Upper lobe of left lung (tissue), 6 donors: ENCODE measurements at regions not wholly inside any gene's neighbourhood (a gene's known extent, or its start where the extent isn't known, plus 50 kb on each side); places are given as distances from the start of the nearest gene placed in this dataset.

Source experiments
- ATAC-seq, 2 donors: fragments of 200-7000 bp; cut with Tn5 transposase; one replicate each; pipeline ENCODE4 v1.9.1; 2022; ENCODE audit warnings: mild to moderate bottlenecking in 2 of 2, moderate library complexity in 2 of 2; ENCODE audit not compliant: low FRiP score in 2 of 2
- DNase-seq, 2 donors: peaks; one replicate each; pipeline ENCODE4 v3.0.0-alpha.2; 2019 to 2020
- H3K27ac ChIP-seq, 4 donors: fragments of 200-600 bp; sonication (generic); one replicate each; pipeline ENCODE4 v1.5.1; 2016 to 2019
- H3K27me3 ChIP-seq, 4 donors: fragments of 200-600 bp; sonication (generic); one replicate each; pipeline ENCODE4 v1.5.1; 2017 to 2019
- H3K36me3 ChIP-seq, 4 donors: fragments of 200-600 bp; sonication (generic); one replicate each; pipeline ENCODE4 v1.5.1; 2016 to 2019
- H3K4me1 ChIP-seq, 4 donors: fragments of 200-600 bp; sonication (generic); one replicate each; pipeline ENCODE4 v1.5.1; 2018 to 2019
- H3K4me3 ChIP-seq, 4 donors: fragments of 200-600 bp; sonication (generic); one replicate each; pipeline ENCODE4 v1.5.1; 2017 to 2019; ENCODE audit warnings: mild to moderate bottlenecking in 2 of 4, moderate library complexity in 1 of 4
- H3K9me3 ChIP-seq, 4 donors: fragments of 200-600 bp; sonication (generic); one replicate each; pipeline ENCODE4 v1.5.1; 2018 to 2019
- EP300 ChIP-seq, 4 donors: sonication (generic); formaldehyde crosslinking; IDR thresholded peaks; one replicate each; pipeline ENCODE4 v1.5.1; 2017; ENCODE audit warnings: antibody characterized with exemption in 4 of 4, control low read depth in 2 of 4
- POLR2A ChIP-seq, 4 donors: fragments of 450-650 bp; IDR thresholded peaks; one replicate each; pipeline ENCODE4 v1.5.1; 2016 to 2017; ENCODE audit warnings: antibody characterized with exemption in 4 of 4, mild to moderate bottlenecking in 2 of 4
- POLR2AphosphoS5 ChIP-seq, 2 donors: sonication (generic); formaldehyde crosslinking; IDR thresholded peaks; one replicate each; pipeline ENCODE4 v1.5.1; 2017; ENCODE audit warnings: antibody characterized with exemption in 2 of 2
- WGBS, 2 donors: methylation state at CpG; one replicate each; pipeline ENCODE4 v1.1.5; 2017 to 2018; 5-methylcytosine and 5-hydroxymethylcytosine counted together
- TF ChIP-seq, protein P1 (sequence below), 6 experiments: fragments of 450-650 bp in 4 of 6; fragments of 200-600 bp in 2 of 6; sonication (generic) in 2 of 6; IDR thresholded peaks; one replicate each; pipeline ENCODE4 v1.5.1; 2016 to 2019; ENCODE audit warnings: antibody characterized with exemption in 6 of 6
- donor health status: DM: no; HTN: no; CAD: no; lungs with moderate emphysema.
- donor health status: DM: no; HTN: yes; CAD: no; lungs with severe emphysema.

DNA sequence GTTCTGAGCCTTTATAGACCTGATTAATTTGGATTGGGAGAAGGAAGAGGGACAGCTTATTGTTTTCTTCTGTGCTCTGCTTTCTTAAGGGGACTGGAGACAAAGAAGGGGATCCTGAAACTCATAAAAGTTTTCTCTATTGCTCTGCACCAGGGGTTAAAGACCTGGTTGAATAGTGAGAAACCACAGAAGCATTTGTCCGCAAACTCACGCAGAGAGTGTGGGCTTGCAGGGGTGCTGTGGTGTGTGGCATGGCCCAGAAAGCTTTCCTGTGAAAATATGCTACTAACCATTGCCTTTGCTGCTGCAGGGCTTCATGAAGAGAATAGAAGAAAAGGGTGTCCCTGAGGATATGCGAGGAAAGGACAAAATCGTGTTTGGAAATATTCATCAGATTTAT, 73.1 kb upstream of the UMPS start:
- no peaks in the 10 kb centered on the region for H3K27me3 ChIP-seq
- TF ChIP-seq POLR2AphosphoS5 (IDR thresholded peaks at IDR 0.05) (no peak), POLR2A (IDR thresholded peaks at IDR 0.05) (no peak), EP300 (IDR thresholded peaks at IDR 0.05) (no peak)
- TF ChIP-seq, protein P1, sequence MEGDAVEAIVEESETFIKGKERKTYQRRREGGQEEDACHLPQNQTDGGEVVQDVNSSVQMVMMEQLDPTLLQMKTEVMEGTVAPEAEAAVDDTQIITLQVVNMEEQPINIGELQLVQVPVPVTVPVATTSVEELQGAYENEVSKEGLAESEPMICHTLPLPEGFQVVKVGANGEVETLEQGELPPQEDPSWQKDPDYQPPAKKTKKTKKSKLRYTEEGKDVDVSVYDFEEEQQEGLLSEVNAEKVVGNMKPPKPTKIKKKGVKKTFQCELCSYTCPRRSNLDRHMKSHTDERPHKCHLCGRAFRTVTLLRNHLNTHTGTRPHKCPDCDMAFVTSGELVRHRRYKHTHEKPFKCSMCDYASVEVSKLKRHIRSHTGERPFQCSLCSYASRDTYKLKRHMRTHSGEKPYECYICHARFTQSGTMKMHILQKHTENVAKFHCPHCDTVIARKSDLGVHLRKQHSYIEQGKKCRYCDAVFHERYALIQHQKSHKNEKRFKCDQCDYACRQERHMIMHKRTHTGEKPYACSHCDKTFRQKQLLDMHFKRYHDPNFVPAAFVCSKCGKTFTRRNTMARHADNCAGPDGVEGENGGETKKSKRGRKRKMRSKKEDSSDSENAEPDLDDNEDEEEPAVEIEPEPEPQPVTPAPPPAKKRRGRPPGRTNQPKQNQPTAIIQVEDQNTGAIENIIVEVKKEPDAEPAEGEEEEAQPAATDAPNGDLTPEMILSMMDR (IDR thresholded peaks at IDR 0.05) = no peak
- DNase-seq (no peak), ATAC-seq (no peak)
- H3K27ac ChIP-seq = no peak overlapping the region
- no peaks in the 10 kb centered on the region for H3K9me3 ChIP-seq
- WGBS, 2 donors = 82 to 84% methylated on average over 4 of the region's 4 CpGs
- peaks cover 0 to 14% (median 5%) of the 10 kb centered on the region in 4 donors for H3K36me3 ChIP-seq
- no peak overlapping the region for H3K4me3 ChIP-seq
- H3K4me1 ChIP-seq = no peaks in the 10 kb centered on the region

- Histone ChIP-seq H3K4me1 (no peaks in the 10 kb centered on the region), H3K36me3 (peaks cover 0 to 14% (median 5%) of the 10 kb centered on the region in 4 donors), H3K27ac (no peak overlapping the region), H3K9me3 (no peaks in the 10 kb centered on the region), H3K4me3 (no peak overlapping the region), H3K27me3 (no peaks in the 10 kb centered on the region)
- TF ChIP-seq POLR2A (IDR thresholded peaks at IDR 0.05) (no peak), EP300 (IDR thresholded peaks at IDR 0.05) (no peak), POLR2AphosphoS5 (IDR thresholded peaks at IDR 0.05) (no peak)
- TF ChIP-seq, protein P1 (IDR thresholded peaks at IDR 0.05) = no peak
- no peak for DNase-seq
- no peak for ATAC-seq
- WGBS, 2 donors = 88 to 90% methylated on average over 12 of the region's 12 CpGs
Observed at GRCh38 chr3:124658270-124658669, 72.0 kb upstream of the UMPS start.

GRCh38 chr3:124659175-124659574, 71.1 kb upstream of the UMPS start:
- Histone ChIP-seq H3K4me3 (no peak overlapping the region), H3K27me3 (no peaks in the 10 kb centered on the region), H3K27ac (no peak overlapping the region), H3K4me1 (no peaks in the 10 kb centered on the region), H3K36me3 (peaks cover 0 to 14% (median 5%) of the 10 kb centered on the region in 4 donors), H3K9me3 (no peaks in the 10 kb centered on the region)
- ATAC-seq = no peak
- 0% methylated on average over 1 of the region's 1 CpG; no CpG with 5 or more reads in 1 of the 2 donors for WGBS, 2 donors
- no peak for TF ChIP-seq POLR2AphosphoS5 (IDR thresholded peaks at IDR 0.05)
- TF ChIP-seq, protein P1 (IDR thresholded peaks at IDR 0.05) = no peak
- TF ChIP-seq POLR2A (IDR thresholded peaks at IDR 0.05) = no peak
- TF ChIP-seq EP300 (IDR thresholded peaks at IDR 0.05) = no peak
- no peak for DNase-seq

GRCh38 chr3:124660599-124660998, 69.7 kb upstream of the UMPS start:
- 100% methylated on average over 1 of the region's 1 CpG for WGBS, 2 donors
- DNase-seq (no peak), ATAC-seq (no peak)
- H3K27ac ChIP-seq = no peak overlapping the region
- no peaks in the 10 kb centered on the region for H3K4me1 ChIP-seq
- no peak for TF ChIP-seq POLR2A (IDR thresholded peaks at IDR 0.05)
- TF ChIP-seq EP300 (IDR thresholded peaks at IDR 0.05) = no peak
- TF ChIP-seq, protein P1 (IDR thresholded peaks at IDR 0.05) = no peak
- TF ChIP-seq POLR2AphosphoS5 (IDR thresholded peaks at IDR 0.05) = no peak
- H3K4me3 ChIP-seq = no peak overlapping the region
- peaks cover 0 to 9% (median 3%) of the 10 kb centered on the region in 4 donors for H3K36me3 ChIP-seq
- no peaks in the 10 kb centered on the region for H3K27me3 ChIP-seq
- no peaks in the 10 kb centered on the region for H3K9me3 ChIP-seq

DNA sequence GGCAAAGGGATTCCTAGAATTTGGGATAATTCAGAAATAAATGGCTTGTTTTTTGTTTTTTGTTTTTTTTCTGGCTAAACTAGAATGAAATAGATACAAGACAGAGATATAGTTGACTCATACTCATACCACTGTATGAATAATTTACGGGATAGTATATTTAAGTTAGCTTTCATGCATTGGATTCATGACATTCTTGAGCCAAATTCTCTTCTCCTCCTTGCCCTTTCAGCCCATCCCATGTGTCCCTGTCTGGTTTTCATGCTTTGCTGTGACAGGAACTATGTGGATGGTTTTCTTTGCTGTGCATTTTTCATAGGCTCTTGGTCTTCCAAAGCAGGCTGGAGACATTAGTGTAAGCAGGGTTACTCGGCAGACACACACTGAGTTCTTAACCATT, 66.6 kb upstream of the UMPS start:
- TF ChIP-seq POLR2AphosphoS5 (IDR thresholded peaks at IDR 0.05) (no peak), EP300 (IDR thresholded peaks at IDR 0.05) (no peak), POLR2A (IDR thresholded peaks at IDR 0.05) (no peak)
- TF ChIP-seq, protein P1 (IDR thresholded peaks at IDR 0.05) = no peak
- peaks cover 0 to 10% (median 5%) of the 10 kb centered on the region in 4 donors for H3K36me3 ChIP-seq
- 81 to 85% methylated on average over 2 of the region's 2 CpGs for WGBS, 2 donors
- no peak overlapping the region for H3K27ac ChIP-seq
- H3K27me3 ChIP-seq = no peaks in the 10 kb centered on the region
- DNase-seq = no peak
- H3K4me1 ChIP-seq = no peaks in the 10 kb centered on the region
- H3K9me3 ChIP-seq = no peaks in the 10 kb centered on the region
- ATAC-seq = no peak
- no peak overlapping the region for H3K4me3 ChIP-seq
